Astrocyte of the spinal cord (primary cell): ENCODE measurements at regions not wholly inside any gene's neighbourhood (a gene's known extent, or its start where the extent isn't known, plus 50 kb on each side); places are given as distances from the start of the nearest gene placed in this dataset.
"Not testable (repeated sequence)": the region's sequence is repeated elsewhere in the genome, so short reads cannot be mapped to it uniquely, and the experiment has no call there.

ENCODE experiments used
- DNase-seq: peaks from one replicate; pipeline ENCODE4 v3.0.0; 2011; ENCODE audit warnings: low read depth, low spot score
- H3K4me3 ChIP-seq: 2 replicates; pipeline ENCODE4 v1.5.1; 2011; ENCODE audit warnings: low read depth, mild to moderate bottlenecking, low read length, moderate library complexity
- in situ Hi-C: cut with HindIII; loops from 2 replicates; pipeline ENCODE4 v1.10.0; 2017; ENCODE audit warnings: low sequenced_read_pairs
- TF ChIP-seq, protein P1 (sequence below): IDR thresholded peaks from 2 replicates; pipeline ENCODE4 v1.5.1; 2012; ENCODE audit warnings: low read depth, mild to moderate bottlenecking, low read length, inconsistent platforms

- in situ Hi-C loops: no loop called here
- TF ChIP-seq, protein P1, sequence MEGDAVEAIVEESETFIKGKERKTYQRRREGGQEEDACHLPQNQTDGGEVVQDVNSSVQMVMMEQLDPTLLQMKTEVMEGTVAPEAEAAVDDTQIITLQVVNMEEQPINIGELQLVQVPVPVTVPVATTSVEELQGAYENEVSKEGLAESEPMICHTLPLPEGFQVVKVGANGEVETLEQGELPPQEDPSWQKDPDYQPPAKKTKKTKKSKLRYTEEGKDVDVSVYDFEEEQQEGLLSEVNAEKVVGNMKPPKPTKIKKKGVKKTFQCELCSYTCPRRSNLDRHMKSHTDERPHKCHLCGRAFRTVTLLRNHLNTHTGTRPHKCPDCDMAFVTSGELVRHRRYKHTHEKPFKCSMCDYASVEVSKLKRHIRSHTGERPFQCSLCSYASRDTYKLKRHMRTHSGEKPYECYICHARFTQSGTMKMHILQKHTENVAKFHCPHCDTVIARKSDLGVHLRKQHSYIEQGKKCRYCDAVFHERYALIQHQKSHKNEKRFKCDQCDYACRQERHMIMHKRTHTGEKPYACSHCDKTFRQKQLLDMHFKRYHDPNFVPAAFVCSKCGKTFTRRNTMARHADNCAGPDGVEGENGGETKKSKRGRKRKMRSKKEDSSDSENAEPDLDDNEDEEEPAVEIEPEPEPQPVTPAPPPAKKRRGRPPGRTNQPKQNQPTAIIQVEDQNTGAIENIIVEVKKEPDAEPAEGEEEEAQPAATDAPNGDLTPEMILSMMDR: no peak
- no peak for DNase-seq
- no peak overlapping the region for H3K4me3 ChIP-seq
Measured at GRCh38 chr1:80158771-80159170, 1152.2 kb upstream of the ADGRL4 start.

GRCh38 chr1:80158266-80158665, 1151.7 kb upstream of the ADGRL4 start:
- no peak overlapping the region for H3K4me3 ChIP-seq
- in situ Hi-C loops: no loop called here
- DNase-seq: no peak
- TF ChIP-seq, protein P1: no peak

DNA sequence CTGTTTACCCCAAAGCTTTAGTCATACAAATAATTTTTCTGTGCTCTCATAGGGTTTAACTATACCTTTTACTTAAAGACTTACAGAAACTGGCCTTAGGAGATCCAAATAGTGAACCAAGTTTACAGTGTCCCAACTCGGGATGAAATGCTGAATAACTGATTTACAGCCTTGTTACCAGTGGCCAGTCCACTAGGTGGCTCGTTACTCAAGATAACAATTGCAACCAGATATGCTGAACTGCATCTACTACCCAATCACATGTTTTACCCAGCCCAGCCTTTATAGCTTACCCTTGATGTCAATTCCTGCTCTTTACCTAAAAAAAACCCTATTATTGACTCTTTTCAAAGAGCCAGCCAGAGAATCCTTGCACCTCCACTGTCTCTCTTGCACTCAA, 1148.8 kb upstream of the ADGRL4 start:
- no peak for DNase-seq
- no peak overlapping the region for H3K4me3 ChIP-seq
- in situ Hi-C loops: no loop called here
- TF ChIP-seq, protein P1: peak; percentile 4

DNA sequence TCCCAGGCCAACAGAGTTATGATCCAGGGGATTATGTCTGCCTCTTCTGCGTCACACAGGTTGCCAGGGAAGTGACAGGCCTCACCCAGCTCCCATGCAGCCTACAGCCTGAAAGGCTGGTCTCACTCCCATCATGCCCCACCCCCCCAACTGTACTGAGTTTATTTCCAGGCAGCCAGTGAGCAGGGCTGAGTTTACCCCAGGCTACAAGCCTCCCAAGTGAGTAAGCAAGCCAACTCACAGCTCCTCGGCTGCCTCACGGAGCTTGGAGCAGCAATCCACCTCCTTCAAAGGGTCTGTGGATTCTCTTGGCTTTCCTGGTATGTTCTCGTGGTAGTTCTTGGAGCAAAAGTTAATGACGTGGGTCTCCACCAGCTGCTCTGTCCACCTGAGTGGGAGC, 1147.6 kb upstream of the ADGRL4 start:
- no peak overlapping the region for H3K4me3 ChIP-seq
- in situ Hi-C loops: no loop called here
- peak; percentile 12 for DNase-seq
- TF ChIP-seq, protein P1: no peak

DNA sequence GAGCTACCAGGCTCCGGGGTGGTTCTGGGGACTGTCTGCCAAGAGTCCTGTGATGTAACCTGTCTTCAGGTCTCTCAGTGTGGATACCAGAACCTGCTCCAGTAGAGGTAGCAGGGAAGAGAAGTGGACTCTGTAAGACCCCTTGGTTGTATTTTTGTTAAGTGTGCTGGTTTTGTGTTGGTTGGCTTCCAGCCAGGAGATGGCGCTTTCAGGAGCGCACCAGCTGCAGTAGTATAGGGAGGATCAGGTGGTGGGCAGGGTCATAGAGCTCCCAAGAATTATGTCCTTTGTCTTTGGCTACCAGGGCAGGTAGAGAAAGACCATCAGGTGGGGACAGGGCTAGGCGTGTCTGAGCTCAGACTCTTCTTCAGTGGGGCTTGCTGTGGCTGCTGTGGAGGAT, 1147.2 kb upstream of the ADGRL4 start:
- no peak for DNase-seq
- TF ChIP-seq, protein P1: no peak
- no peak overlapping the region for H3K4me3 ChIP-seq
- in situ Hi-C loops: no loop called here

DNA sequence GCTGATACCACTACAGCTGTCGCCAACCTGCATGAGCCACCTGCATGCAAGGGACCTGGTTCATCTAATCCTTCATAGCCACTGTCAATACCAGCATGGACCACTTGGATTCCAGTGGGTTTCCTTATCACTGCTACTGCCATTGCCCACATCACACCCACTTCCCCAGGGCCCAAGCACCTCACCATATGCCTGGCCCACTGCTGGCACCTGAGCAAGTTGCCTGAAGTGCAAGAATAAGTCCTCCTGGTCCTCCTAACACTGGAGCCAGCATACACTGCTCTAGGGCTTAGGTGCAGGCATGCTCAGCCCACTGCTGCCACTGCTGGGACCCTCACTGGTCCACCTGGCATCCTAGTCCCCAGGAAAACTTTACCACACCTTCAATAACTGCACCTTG, 1136.8 kb upstream of the ADGRL4 start:
- no peak for DNase-seq
- no peak overlapping the region for H3K4me3 ChIP-seq
- in situ Hi-C loops: no loop called here
- TF ChIP-seq, protein P1: no peak

- DNase-seq, H3K4me3 ChIP-seq, in situ Hi-C loops: not testable (repeated sequence)
Measured at GRCh38 chr1:80137946-80138602, 1131.5 kb upstream of the ADGRL4 start.
